ENCODE measurements at regions not wholly inside any gene's neighbourhood (a gene's known extent, or its start where the extent isn't known, plus 50 kb on each side); places are given as distances from the start of the nearest gene placed in this dataset.

- Histone ChIP-seq H3K36me3 (ENCODE audit: control insufficient read depth in 2 of 2, extremely low read depth in 1 of 2, insufficient read depth in 2 of 2, low read length in 2 of 2) (no peaks in the 10 kb centered on the region), H3K9ac (replicated peaks; ENCODE audit: extremely low read depth, insufficient read depth, low read length) (no peak overlapping the region), H3K27me3 (ENCODE audit: control insufficient read depth in 2 of 2, insufficient read depth in 2 of 2, low read length in 2 of 2) (no peaks in the 10 kb centered on the region), H3K9me3 (replicated peaks; ENCODE audit: control insufficient read depth, insufficient read depth, low read length) (peaks cover 5% of the 10 kb centered on the region), H3K27ac (ENCODE audit: insufficient read depth, low read depth, low read length) (no peak overlapping the region), H3K4me2 (ENCODE audit: insufficient read depth, low read length) (no peak overlapping the region), H4K20me1 (replicated peaks; ENCODE audit: control insufficient read depth, extremely low read depth, insufficient read depth, low read length) (no peaks in the 10 kb centered on the region), H3K9me1 (replicated peaks; ENCODE audit: control insufficient read depth, extremely low read depth, insufficient read depth, low read length) (no peaks in the 10 kb centered on the region), H3K4me3 (replicated peaks in 1 of 3; ENCODE audit: insufficient read depth in 1 of 3, low read depth in 1 of 3, low read length in 3 of 3) (no peak overlapping the region), H3K4me1 (ENCODE audit: control insufficient read depth, extremely low read depth, insufficient read depth, low read length) (no peaks in the 10 kb centered on the region), H3K79me2 (ENCODE audit: control insufficient read depth, insufficient read depth, low read length) (no peaks in the 10 kb centered on the region), H2AFZ (ENCODE audit: low read depth, low read length) (no peak overlapping the region)
- FAIRE-seq (no peak), DNase-seq (ENCODE audit: low read depth, low spot score) (no peak)
- BruUV-seq (replicated peaks), result no TSS peak
- TF ChIP-seq CTCF (IDR thresholded peaks at IDR 0.05; ENCODE audit: extremely low read depth in 1 of 2, insufficient read depth in 1 of 2, low read depth in 1 of 2, low read length in 2 of 2) (no peak), MYC (IDR thresholded peaks at IDR 0.05; ENCODE audit: low read depth, low read length) (no peak), MAX (IDR thresholded peaks at IDR 0.05; ENCODE audit: insufficient read depth, insufficient read length) (no peak), EZH2 (IDR thresholded peaks at IDR 0.05; ENCODE audit: borderline replicate concordance, low read depth, low read length, severe bottlenecking) (no peak), FOS (IDR thresholded peaks at IDR 0.05; ENCODE audit: borderline replicate concordance, insufficient read depth, low read length) (no peak), POLR2A (IDR thresholded peaks at IDR 0.05; ENCODE audit: low read depth, low read length) (no peak), JUN (IDR thresholded peaks at IDR 0.05; ENCODE audit: borderline replicate concordance, insufficient read depth, insufficient read length, low read depth) (no peak), GATA2 (IDR thresholded peaks at IDR 0.05; ENCODE audit: insufficient read depth, insufficient read length, low read depth, low read length) (no peak), POLR2AphosphoS5 (IDR thresholded peaks at IDR 0.05; ENCODE audit: insufficient read depth, low read depth, low read length) (no peak)
- ChIA-PET CTCF (no interaction called here), POLR2A (no interaction called here)
- dilution Hi-C loops (cut with MboI; ENCODE audit: extremely low pct_ligation_motif_present, low sequenced_read_pairs), result no loop called here
- intact Hi-C loops (cut with micrococcal nuclease), result no loop called here
These were observed 722.9 kb upstream of the EEF2KMT start for GRCh38 chr16:5820472-5820871.
